ENCODE measurements at regions not wholly inside any gene's neighbourhood (a gene's known extent, or its start where the extent isn't known, plus 50 kb on each side); places are given as distances from the start of the nearest gene placed in this dataset.

DNA sequence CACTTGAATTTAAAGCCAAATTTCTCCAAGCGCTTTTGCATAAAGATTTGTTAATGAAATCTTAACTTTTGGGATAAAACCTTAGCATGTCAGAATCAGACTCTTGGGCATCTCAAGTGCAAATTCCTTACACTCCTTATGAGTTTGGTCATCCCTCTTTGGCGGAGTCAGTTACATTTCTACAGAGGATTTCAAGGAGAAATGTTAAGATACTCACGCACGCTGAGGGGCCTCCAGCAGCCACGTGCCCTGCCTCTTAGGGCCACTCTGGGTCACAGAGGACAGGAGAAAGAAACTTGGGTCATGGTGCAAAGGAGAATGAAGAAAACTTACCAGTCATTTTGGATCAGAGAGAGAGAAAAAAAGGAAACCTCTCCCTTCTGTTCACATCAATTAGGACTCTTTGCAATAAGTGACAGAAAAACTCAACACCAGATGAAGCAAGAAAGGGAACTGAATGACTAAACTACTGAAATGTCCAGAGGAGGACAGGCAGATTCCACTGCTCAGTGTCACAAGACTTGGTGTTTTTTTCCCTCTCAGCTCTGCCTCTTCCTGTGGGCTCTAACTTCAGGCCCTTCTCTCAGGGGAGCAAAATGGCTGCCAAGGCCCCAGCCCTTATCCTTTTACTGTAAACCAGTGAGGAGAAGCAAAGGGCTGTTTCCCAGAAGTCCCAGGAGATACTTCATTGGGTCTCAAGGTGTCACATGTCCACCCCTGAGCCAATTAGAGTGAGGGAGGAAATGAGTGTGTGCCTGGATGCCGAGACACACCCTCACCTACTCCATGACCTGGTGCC is 63.3 kb upstream of the NFIL3 start:
- Histone ChIP-seq H3K9me3 (ENCODE audit: control insufficient read depth, insufficient read depth, low read depth, low read length) (no peaks in the 10 kb centered on the region), H3K4me3 (ENCODE audit: low read depth in 2 of 2, low read length in 2 of 2) (no peak overlapping the region), H3K36me3 (ENCODE audit: control insufficient read depth, insufficient read depth, low read length) (no peaks in the 10 kb centered on the region), H3K4me1 (ENCODE audit: control insufficient read depth, insufficient read depth, low read length) (no peaks in the 10 kb centered on the region), H3K27ac (ENCODE audit: low read length) (no peak overlapping the region), H3K27me3 (ENCODE audit: control insufficient read depth, insufficient read depth, low read length) (no peaks in the 10 kb centered on the region; the same call in 1 of the 2 replicates)
- ATAC-seq, result no peak
- CTCF ChIA-PET, result no interaction called here
- no peak for TF ChIP-seq TCF7L2 (IDR thresholded peaks at IDR 0.05; ENCODE audit: low read depth, low read length)
- TF ChIP-seq, protein P1, sequence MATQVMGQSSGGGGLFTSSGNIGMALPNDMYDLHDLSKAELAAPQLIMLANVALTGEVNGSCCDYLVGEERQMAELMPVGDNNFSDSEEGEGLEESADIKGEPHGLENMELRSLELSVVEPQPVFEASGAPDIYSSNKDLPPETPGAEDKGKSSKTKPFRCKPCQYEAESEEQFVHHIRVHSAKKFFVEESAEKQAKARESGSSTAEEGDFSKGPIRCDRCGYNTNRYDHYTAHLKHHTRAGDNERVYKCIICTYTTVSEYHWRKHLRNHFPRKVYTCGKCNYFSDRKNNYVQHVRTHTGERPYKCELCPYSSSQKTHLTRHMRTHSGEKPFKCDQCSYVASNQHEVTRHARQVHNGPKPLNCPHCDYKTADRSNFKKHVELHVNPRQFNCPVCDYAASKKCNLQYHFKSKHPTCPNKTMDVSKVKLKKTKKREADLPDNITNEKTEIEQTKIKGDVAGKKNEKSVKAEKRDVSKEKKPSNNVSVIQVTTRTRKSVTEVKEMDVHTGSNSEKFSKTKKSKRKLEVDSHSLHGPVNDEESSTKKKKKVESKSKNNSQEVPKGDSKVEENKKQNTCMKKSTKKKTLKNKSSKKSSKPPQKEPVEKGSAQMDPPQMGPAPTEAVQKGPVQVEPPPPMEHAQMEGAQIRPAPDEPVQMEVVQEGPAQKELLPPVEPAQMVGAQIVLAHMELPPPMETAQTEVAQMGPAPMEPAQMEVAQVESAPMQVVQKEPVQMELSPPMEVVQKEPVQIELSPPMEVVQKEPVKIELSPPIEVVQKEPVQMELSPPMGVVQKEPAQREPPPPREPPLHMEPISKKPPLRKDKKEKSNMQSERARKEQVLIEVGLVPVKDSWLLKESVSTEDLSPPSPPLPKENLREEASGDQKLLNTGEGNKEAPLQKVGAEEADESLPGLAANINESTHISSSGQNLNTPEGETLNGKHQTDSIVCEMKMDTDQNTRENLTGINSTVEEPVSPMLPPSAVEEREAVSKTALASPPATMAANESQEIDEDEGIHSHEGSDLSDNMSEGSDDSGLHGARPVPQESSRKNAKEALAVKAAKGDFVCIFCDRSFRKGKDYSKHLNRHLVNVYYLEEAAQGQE (IDR thresholded peaks at IDR 0.05; ENCODE audit: insufficient read depth in 1 of 2, low read depth in 2 of 2, low read length in 1 of 2), result no peak
- no peak for TF ChIP-seq SIN3A (IDR thresholded peaks at IDR 0.05; ENCODE audit: borderline replicate concordance, insufficient read depth, low read depth, low read length)
- BruUV-seq (replicated peaks), result no TSS peak
- intact Hi-C loops (cut with micrococcal nuclease; ENCODE audit: unreplicated experiment), result no loop called here
- POLR2A ChIA-PET, result no interaction called here
- in situ Hi-C loops (cut with HindIII; ENCODE audit: low pct_unique_long_range_greater_than_20kb, low sequenced_read_pairs), result no loop called here
- no peak for DNase-seq (ENCODE audit: low read depth, low spot score)

DNA sequence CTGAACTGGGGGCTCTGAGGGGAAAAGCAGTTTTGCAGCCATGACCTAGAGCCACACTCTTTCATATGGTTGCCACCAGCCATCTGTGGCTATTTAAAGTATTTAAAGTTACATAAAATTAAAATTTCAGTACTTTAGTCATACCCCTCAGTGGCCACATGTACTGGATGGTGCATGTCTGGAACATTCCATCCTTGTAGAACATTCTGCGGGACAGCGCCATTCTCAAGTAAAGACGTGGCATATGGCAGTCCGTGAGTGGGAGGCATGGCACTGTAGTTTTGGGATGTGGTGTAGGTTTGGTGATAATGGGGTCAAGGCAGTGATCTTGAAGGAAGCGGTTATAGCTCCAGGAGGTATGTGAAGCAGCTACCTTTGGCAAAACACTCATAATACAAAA is 61.4 kb upstream of the NFIL3 start:
- BruUV-seq (replicated peaks), result no TSS peak
- ATAC-seq, result no peak
- ChIA-PET CTCF (no interaction called here), POLR2A (no interaction called here)
- Histone ChIP-seq H3K4me1 (ENCODE audit: control insufficient read depth, insufficient read depth, low read length) (no peaks in the 10 kb centered on the region), H3K27ac (ENCODE audit: low read length) (no peak overlapping the region), H3K27me3 (ENCODE audit: control insufficient read depth, insufficient read depth, low read length) (no peaks in the 10 kb centered on the region; the same call in 1 of the 2 replicates), H3K9me3 (ENCODE audit: control insufficient read depth, insufficient read depth, low read depth, low read length) (no peaks in the 10 kb centered on the region), H3K36me3 (ENCODE audit: control insufficient read depth, insufficient read depth, low read length) (no peaks in the 10 kb centered on the region), H3K4me3 (ENCODE audit: low read depth in 2 of 2, low read length in 2 of 2) (no peak overlapping the region)
- intact Hi-C loops (cut with micrococcal nuclease; ENCODE audit: unreplicated experiment) (no loop called here), in situ Hi-C loops (cut with HindIII; ENCODE audit: low pct_unique_long_range_greater_than_20kb, low sequenced_read_pairs) (no loop called here)
- DNase-seq (ENCODE audit: low read depth, low spot score), result no peak
- TF ChIP-seq, protein P1 (IDR thresholded peaks at IDR 0.05; ENCODE audit: insufficient read depth in 1 of 2, low read depth in 2 of 2, low read length in 1 of 2), result no peak
- TF ChIP-seq TCF7L2 (IDR thresholded peaks at IDR 0.05; ENCODE audit: low read depth, low read length) (no peak), POLR2AphosphoS5 (IDR thresholded peaks at IDR 0.05; ENCODE audit: low read depth, low read length) (no peak), SIN3A (IDR thresholded peaks at IDR 0.05; ENCODE audit: borderline replicate concordance, insufficient read depth, low read depth, low read length) (no peak)
- TF ChIP-seq, protein P2, sequence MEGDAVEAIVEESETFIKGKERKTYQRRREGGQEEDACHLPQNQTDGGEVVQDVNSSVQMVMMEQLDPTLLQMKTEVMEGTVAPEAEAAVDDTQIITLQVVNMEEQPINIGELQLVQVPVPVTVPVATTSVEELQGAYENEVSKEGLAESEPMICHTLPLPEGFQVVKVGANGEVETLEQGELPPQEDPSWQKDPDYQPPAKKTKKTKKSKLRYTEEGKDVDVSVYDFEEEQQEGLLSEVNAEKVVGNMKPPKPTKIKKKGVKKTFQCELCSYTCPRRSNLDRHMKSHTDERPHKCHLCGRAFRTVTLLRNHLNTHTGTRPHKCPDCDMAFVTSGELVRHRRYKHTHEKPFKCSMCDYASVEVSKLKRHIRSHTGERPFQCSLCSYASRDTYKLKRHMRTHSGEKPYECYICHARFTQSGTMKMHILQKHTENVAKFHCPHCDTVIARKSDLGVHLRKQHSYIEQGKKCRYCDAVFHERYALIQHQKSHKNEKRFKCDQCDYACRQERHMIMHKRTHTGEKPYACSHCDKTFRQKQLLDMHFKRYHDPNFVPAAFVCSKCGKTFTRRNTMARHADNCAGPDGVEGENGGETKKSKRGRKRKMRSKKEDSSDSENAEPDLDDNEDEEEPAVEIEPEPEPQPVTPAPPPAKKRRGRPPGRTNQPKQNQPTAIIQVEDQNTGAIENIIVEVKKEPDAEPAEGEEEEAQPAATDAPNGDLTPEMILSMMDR (IDR thresholded peaks at IDR 0.05), result no peak

Data from Panc1 (cell line).